GM21360 (cell line): ENCODE measurements at regions not wholly inside any gene's neighbourhood (a gene's known extent, or its start where the extent isn't known, plus 50 kb on each side); places are given as distances from the start of the nearest gene placed in this dataset.

Experiments used
- ATAC-seq: cut with Tn5 transposase; IDR thresholded peaks from one replicate; pipeline ENCODE4 v1.9.1; 2021; ENCODE audit warnings: mild to moderate bottlenecking, moderate library complexity; ENCODE audit not compliant: unreplicated experiment

GRCh38 chr3:135849827-135850226, 115.7 kb upstream of the PPP2R3A start:
- ATAC-seq, result no peak

- ATAC-seq, result no peak
Measured at GRCh38 chr3:135851201-135852081, 114.1 kb upstream of the PPP2R3A start.

DNA sequence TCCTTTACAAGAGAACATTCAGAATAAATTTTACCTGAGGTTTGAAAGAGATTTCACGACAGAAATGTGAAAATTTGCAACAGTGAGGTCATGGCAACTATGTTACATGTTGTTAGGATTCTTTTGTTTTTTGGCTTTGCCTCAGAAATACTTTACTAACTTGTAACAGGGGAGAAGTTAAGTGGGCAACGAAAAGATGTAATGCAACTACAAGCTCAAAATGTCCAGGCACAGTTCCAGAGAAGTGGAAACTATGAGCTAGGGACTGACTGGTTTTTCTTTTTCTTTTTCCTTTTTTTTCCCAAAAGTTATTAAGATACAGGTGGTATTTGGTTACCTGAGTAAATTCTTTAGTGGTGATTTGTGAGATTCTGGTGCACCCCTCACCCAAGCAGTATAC, 111.5 kb upstream of the PPP2R3A start:
- no peak for ATAC-seq

- no peak for ATAC-seq
Measured at GRCh38 chr3:135860761-135861160, 104.8 kb upstream of the PPP2R3A start.

DNA sequence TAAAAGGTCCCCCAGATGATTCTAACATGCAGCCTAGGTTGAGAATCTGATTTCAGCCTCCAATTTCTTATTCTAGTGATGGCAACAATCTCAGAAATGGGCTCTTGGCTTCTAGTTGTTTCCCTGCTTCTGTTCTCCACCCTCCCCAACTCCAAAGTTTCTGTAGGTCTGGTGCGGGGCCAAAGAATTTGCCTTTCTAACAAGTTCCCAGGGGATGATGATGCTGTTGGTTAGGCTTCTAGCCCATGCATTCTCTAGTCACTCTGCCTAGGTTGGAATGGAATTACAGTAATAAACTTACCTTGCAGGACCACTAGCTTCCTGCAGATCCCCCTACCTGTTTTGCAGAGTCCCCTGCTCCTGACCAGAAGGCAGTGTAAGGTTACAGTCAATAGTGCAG, 103.2 kb upstream of the PPP2R3A start:
- ATAC-seq, result no peak

GRCh38 chr3:135864060-135864459, 101.5 kb upstream of the PPP2R3A start:
- ATAC-seq, result no peak

DNA sequence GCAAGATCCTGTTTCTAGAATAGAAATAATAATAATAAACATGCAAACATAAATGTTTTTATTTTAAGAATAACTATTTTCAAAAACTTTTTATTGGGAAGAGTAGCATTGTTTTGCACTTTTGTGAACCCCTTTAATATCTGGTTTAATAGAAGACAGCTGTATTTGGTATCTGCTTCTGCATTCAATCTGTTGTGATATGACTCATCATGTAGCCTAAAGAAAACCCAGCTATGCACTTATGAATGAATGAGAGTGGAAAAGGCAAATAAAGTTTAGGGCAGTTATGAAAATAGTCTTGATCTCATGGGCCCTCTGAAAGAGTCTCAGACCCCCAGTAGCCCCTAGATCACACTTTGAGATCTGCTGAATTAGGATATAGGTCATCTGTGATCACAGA, 100.4 kb upstream of the PPP2R3A start:
- ATAC-seq, result no peak

DNA sequence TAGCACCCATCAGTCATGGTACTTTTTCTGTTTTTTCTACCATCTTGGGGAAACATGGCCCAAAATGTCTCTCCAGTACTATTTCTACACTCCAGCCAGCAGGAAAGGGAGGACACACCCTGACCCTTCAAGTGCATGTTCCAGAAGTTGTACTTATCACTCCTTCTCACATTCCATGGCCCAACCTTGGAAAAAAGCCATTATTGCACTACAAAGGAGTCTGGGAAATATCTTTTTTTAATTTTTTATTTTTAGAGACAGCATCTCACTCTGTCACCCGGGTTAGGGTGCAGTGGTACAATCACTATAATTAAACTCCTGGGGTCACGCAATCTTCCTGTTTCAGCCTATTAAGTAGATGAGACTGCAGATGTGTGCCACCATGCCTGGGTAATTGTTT, 100.0 kb upstream of the PPP2R3A start:
- ATAC-seq, result no peak

- no peak for ATAC-seq
Measured at GRCh38 chr3:135867911-135868310, 97.6 kb upstream of the PPP2R3A start.

GRCh38 chr3:135868801-135869200, 96.7 kb upstream of the PPP2R3A start:
- no peak for ATAC-seq

GRCh38 chr3:135869439-135870105, 96.0 kb upstream of the PPP2R3A start:
- ATAC-seq, result no peak

GRCh38 chr3:135871311-135871710, 94.2 kb upstream of the PPP2R3A start:
- no peak for ATAC-seq

GRCh38 chr3:135874035-135874434, 91.5 kb upstream of the PPP2R3A start:
- no peak for ATAC-seq

- no peak for ATAC-seq
Measured at GRCh38 chr3:135878501-135878900, 87.0 kb upstream of the PPP2R3A start.

DNA sequence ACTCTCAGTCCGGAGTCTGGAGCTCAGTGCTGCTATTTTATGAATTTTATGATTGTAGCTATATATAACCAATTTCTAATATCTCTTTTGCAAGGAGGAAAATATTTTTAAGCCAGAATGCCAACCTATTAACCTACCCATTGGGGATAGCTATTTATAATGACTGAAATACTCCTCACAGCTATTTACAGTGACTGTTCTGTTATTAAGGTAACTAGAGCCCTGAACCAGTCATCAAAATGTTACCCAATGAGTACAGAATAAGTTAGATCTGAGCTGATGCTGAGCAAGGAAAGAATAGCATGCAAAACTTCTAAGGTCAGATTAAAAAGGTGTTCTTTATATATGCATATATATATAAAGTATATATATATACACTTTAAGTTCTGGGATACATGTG, 79.6 kb upstream of the PPP2R3A start:
- no peak for ATAC-seq

DNA sequence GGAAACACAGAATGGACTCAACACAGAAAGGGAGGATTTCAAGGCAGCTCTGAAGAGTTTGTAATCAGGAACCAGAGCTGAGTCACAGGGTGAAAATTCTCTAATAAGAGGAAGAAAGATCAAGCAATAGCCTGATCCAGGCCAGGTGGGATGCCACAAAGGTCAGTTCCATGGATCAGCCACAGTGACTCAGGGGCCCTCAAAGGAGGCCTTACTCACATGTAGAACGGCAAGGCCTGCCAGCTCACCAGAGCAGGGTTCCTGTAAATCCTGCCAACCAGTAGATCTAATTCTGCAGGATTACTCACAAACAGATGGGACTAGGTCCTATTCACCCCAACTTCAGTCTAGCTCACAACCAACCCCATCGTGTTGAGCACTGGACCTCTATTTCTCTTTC, 78.3 kb upstream of the PPP2R3A start:
- no peak for ATAC-seq

GRCh38 chr3:135889443-135889842, 76.1 kb upstream of the PPP2R3A start:
- ATAC-seq, result no peak

- ATAC-seq, result no peak
Measured at GRCh38 chr3:135891121-135891520, 74.4 kb upstream of the PPP2R3A start.

DNA sequence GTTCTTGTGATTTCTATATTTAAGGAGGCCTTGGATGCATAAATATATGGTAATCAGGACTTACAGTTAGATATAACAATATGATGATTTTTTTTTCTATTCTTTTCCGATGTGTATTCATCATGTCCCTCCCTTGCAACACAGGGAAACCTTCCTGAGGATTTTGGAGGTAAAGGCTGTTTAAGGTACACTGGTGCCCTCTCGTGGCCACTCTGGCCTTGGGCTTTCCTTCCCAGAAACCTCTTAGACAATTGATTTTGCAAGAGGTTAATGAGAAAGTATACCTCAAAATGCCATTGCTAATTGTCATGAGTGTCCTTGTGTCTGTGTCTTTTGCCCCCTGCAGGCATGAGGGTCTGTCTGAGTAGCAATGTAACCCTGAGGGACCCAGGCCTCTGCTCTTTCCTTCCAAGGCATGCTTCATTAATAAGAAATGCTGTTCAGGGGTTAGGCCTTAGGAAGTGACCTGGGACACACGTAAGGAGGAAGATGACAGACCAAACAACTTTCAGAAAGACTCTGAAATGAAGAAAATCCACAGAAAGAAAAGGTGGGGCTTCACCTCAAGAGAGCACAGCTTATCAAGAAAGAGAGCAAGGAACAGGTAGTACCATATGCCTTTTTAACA, 70.3 kb upstream of the PPP2R3A start:
- ATAC-seq, result no peak

- ATAC-seq, result no peak
Measured at GRCh38 chr3:135895734-135896121, 69.8 kb upstream of the PPP2R3A start.

DNA sequence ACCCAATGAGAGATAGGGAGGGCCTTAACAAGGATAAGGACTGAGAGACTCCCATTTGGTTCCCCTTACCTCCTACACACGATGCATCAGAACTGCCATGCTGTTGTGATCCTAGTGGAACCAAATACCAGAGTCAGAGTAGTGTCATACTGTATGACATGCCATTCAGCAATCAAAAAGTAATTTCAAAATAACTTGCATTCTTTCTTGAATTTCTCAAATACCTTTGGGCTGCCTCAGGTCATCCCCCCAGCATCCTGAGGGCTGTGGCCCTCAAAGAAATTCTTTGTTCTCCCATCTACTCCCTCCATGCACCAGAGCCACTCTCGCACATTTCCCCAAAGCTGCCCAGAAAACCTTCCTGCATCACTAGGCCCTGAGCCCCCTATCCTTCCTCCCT, 68.9 kb upstream of the PPP2R3A start:
- no peak for ATAC-seq

GRCh38 chr3:135897715-135898114, 67.8 kb upstream of the PPP2R3A start:
- ATAC-seq, result no peak
